Aorta (tissue), 5 donors: ENCODE measurements at regions not wholly inside any gene's neighbourhood (a gene's known extent, or its start where the extent isn't known, plus 50 kb on each side); places are given as distances from the start of the nearest gene placed in this dataset.

Experiments
- ATAC-seq: fragments of 200-7000 bp; cut with Tn5 transposase; one replicate; pipeline ENCODE4 v1.9.1; 2022; ENCODE audit warnings: moderate library complexity; ENCODE audit not compliant: low FRiP score
- DNase-seq, 2 donors: peaks; one replicate each; pipeline ENCODE4 v3.0.0-alpha.2; 2020
- H3K27ac ChIP-seq, 2 donors: one replicate each; pipeline ENCODE4 v1.5.1; 2013; ENCODE audit warnings: low read length in 2 of 2, mild to moderate bottlenecking in 2 of 2, moderate library complexity in 2 of 2, control low read depth in 1 of 2, inconsistent platforms in 1 of 2, low read depth in 1 of 2
- H3K27me3 ChIP-seq, 2 donors: one replicate each; pipeline ENCODE4 v1.6.1; 2013; ENCODE audit warnings: control low read depth in 1 of 2, low read length in 1 of 2, mild to moderate bottlenecking in 1 of 2, moderate library complexity in 1 of 2; ENCODE audit not compliant: insufficient read depth in 2 of 2, control insufficient read depth in 1 of 2
- H3K36me3 ChIP-seq, 2 donors: one replicate each; pipeline ENCODE4 v1.6.1; 2013; ENCODE audit warnings: control low read depth in 1 of 2, low read length in 1 of 2, mild to moderate bottlenecking in 1 of 2; ENCODE audit not compliant: insufficient read depth in 2 of 2, control insufficient read depth in 1 of 2
- H3K4me1 ChIP-seq, 2 donors: one replicate each; pipeline ENCODE4 v1.6.1; 2013; ENCODE audit warnings: low read length in 2 of 2, control low read depth in 1 of 2, mild to moderate bottlenecking in 1 of 2, moderate library complexity in 1 of 2; ENCODE audit not compliant: insufficient read depth in 2 of 2, control insufficient read depth in 1 of 2
- H3K4me3 ChIP-seq, 2 donors: one replicate each; pipeline ENCODE4 v1.5.1; 2013; ENCODE audit warnings: low read length in 2 of 2, control low read depth in 1 of 2, mild to moderate bottlenecking in 1 of 2
- H3K9me3 ChIP-seq: one replicate; pipeline ENCODE4 v1.6.1; 2013; ENCODE audit warnings: mild to moderate bottlenecking, low read length; ENCODE audit not compliant: control insufficient read depth
- WGBS, 2 donors: extraction: QIAGEN DNeasy Blood & Tissue Kit; methylation state at CpG; one replicate each; pipeline ENCODE4 v1.1.7; 2013; 5-methylcytosine and 5-hydroxymethylcytosine counted together
- intact Hi-C, 2 donors: fragments of 100-400 bp; cut with DNase I; formaldehyde crosslinking; loops; one replicate each; pipeline versions ENCODE4 v1.14.2 to v1.15.0; 2022
- donor health status: healthy with polysubstance abuse.
- donor health status: Bipolar disorder and iron deficiency.
- donor health status: DM: no; HTN: no; CAD: no.
- donor health status: DM: no; HTN: no; CAD: no.
- donor health status: DM: yes; HTN: yes; CAD: no.

GRCh38 chrX:121579016-121579760 lies 531.8 kb downstream of the GLUD2 start:
- Histone ChIP-seq H3K4me1 (no peaks in the 10 kb centered on the region), H3K27ac (no peak overlapping the region), H3K4me3 (no peak overlapping the region), H3K36me3 (no peaks in the 10 kb centered on the region), H3K27me3 (no peaks in the 10 kb centered on the region), H3K9me3 (no peaks in the 10 kb centered on the region)
- WGBS, 2 donors, result 22 to 27% methylated on average over 3 of the region's 3 CpGs
- intact Hi-C loops, result no loop called here
- ATAC-seq (no peak), DNase-seq (no peak)

GRCh38 chrX:121581885-121582284 lies 534.5 kb downstream of the GLUD2 start:
- intact Hi-C loops, result no loop called here
- DNase-seq (no peak), ATAC-seq (no peak)
- Histone ChIP-seq H3K4me3 (no peak overlapping the region), H3K27ac (no peak overlapping the region), H3K4me1 (no peaks in the 10 kb centered on the region), H3K36me3 (no peaks in the 10 kb centered on the region), H3K9me3 (no peaks in the 10 kb centered on the region), H3K27me3 (no peaks in the 10 kb centered on the region)
- WGBS, 2 donors, result 40 to 51% methylated on average over 4 of the region's 4 CpGs

GRCh38 chrX:121585626-121586025 lies 538.2 kb downstream of the GLUD2 start:
- intact Hi-C loops, result no loop called here
- Histone ChIP-seq H3K36me3 (no peaks in the 10 kb centered on the region), H3K9me3 (no peaks in the 10 kb centered on the region), H3K27me3 (no peaks in the 10 kb centered on the region), H3K4me3 (no peak overlapping the region), H3K27ac (no peak overlapping the region), H3K4me1 (no peaks in the 10 kb centered on the region)
- WGBS, 2 donors, result 35 to 44% methylated on average over 3 of the region's 3 CpGs
- ATAC-seq, result no peak
- no peak for DNase-seq

- Histone ChIP-seq H3K4me3 (no peak overlapping the region), H3K9me3 (no peaks in the 10 kb centered on the region), H3K27ac (no peak overlapping the region), H3K36me3 (no peaks in the 10 kb centered on the region), H3K4me1 (no peaks in the 10 kb centered on the region), H3K27me3 (no peaks in the 10 kb centered on the region)
- no peak for DNase-seq
- intact Hi-C loops, result no loop called here
- 71 to 81% methylated on average over 3 of the region's 3 CpGs for WGBS, 2 donors
- no peak for ATAC-seq
These were observed 545.5 kb downstream of the GLUD2 start for GRCh38 chrX:121592884-121593283.

DNA sequence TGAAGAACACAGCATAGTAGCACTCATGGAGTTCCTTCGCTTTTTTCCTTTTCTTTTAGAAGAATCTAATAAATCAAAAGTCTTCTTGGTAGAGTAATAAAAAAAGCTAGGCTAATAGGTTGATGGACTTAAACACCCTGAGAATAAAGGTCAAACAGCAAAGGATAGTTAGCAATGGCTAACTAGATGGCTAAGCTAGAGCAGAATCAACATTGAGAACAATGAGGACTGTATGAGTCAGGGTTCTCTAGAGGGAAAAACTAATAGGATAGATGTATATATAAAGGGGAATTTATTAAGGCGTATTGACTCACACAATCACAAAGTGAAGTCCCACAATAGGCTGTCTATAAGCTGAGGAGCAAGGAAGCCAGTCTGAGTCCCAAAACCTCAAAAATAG lies 550.9 kb downstream of the GLUD2 start:
- Histone ChIP-seq H3K4me1 (no peaks in the 10 kb centered on the region), H3K27me3 (no peaks in the 10 kb centered on the region), H3K4me3 (no peak overlapping the region), H3K27ac (no peak overlapping the region), H3K36me3 (no peaks in the 10 kb centered on the region), H3K9me3 (no peaks in the 10 kb centered on the region)
- DNase-seq (no peak), ATAC-seq (no peak)
- intact Hi-C loops, result no loop called here
- 89 to 95% methylated on average over 2 of the region's 2 CpGs for WGBS, 2 donors

- DNase-seq, result no peak
- Histone ChIP-seq H3K27ac (no peak overlapping the region), H3K4me3 (no peak overlapping the region), H3K9me3 (no peaks in the 10 kb centered on the region), H3K36me3 (no peaks in the 10 kb centered on the region), H3K27me3 (no peaks in the 10 kb centered on the region), H3K4me1 (no peaks in the 10 kb centered on the region)
- 80% methylated on average over 2 of the region's 2 CpGs for WGBS, 2 donors
- intact Hi-C loops, result no loop called here
- ATAC-seq, result no peak
These were observed 587.7 kb downstream of the GLUD2 start for GRCh38 chrX:121635141-121635540.

DNA sequence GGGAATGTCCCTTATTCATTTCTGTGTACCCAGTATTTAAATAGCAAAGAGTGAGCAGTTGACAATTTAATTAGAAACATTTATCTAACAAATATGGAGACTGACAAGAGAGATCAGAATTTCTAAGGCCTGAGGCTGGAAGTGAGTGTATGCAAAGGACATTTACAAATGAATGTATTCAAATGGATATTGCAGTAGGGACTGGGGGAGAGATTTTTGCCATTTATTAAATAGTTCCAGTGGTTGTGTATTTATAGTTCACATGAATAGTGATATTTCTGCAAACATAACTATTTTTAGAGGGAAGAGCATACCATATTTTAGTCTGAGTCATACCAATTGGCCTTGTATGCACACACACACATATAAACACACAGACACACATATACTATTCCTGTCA lies 592.4 kb downstream of the GLUD2 start:
- no peaks in the 10 kb centered on the region for H3K9me3 ChIP-seq
- ATAC-seq (no peak), DNase-seq (no peak)
- H3K4me1 ChIP-seq, result no peaks in the 10 kb centered on the region
- no peak overlapping the region for H3K27ac ChIP-seq
- no peak overlapping the region for H3K4me3 ChIP-seq
- intact Hi-C loops, result no loop called here
- no peaks in the 10 kb centered on the region for H3K27me3 ChIP-seq
- H3K36me3 ChIP-seq, result no peaks in the 10 kb centered on the region

GRCh38 chrX:121641560-121641959 lies 594.1 kb downstream of the GLUD2 start:
- 33 to 37% methylated on average over 2 of the region's 2 CpGs for WGBS, 2 donors

GRCh38 chrX:121642415-121642814 lies 595.0 kb downstream of the GLUD2 start:
- DNase-seq (no peak), ATAC-seq (no peak)
- WGBS, 2 donors, result 6 to 27% methylated on average over 1 of the region's 1 CpG
- H3K4me3 ChIP-seq, result no peak overlapping the region
- H3K27ac ChIP-seq, result no peak overlapping the region
- H3K9me3 ChIP-seq, result no peaks in the 10 kb centered on the region
- no peaks in the 10 kb centered on the region for H3K4me1 ChIP-seq
- no peaks in the 10 kb centered on the region for H3K27me3 ChIP-seq
- no peaks in the 10 kb centered on the region for H3K36me3 ChIP-seq
- intact Hi-C loops, result no loop called here

More at GRCh38 chrX:121641560-121641959, 594.1 kb downstream of the GLUD2 start:
- Histone ChIP-seq H3K27me3 (no peaks in the 10 kb centered on the region), H3K36me3 (no peaks in the 10 kb centered on the region), H3K4me1 (no peaks in the 10 kb centered on the region), H3K27ac (no peak overlapping the region), H3K9me3 (no peaks in the 10 kb centered on the region), H3K4me3 (no peak overlapping the region)
- intact Hi-C loops, result no loop called here
- DNase-seq (no peak), ATAC-seq (no peak)
